Astrocyte of the cerebellum (primary cell): ENCODE measurements at regions not wholly inside any gene's neighbourhood (a gene's known extent, or its start where the extent isn't known, plus 50 kb on each side); places are given as distances from the start of the nearest gene placed in this dataset.

ENCODE experiments used
- DNase-seq: peaks from one replicate; pipeline ENCODE4 v3.0.0-alpha.2; 2011; ENCODE audit warnings: low read depth
- H3K4me3 ChIP-seq: 2 replicates; pipeline ENCODE4 v1.5.1; 2011; ENCODE audit warnings: mild to moderate bottlenecking, low read depth, low read length, moderate library complexity
- in situ Hi-C: cut with HindIII; loops from 2 replicates; pipeline ENCODE4 v1.10.0; 2017; ENCODE audit warnings: low sequenced_read_pairs
- TF ChIP-seq, protein P1 (sequence below): IDR thresholded peaks from 2 replicates; pipeline ENCODE4 v1.5.1; 2012; ENCODE audit warnings: low read length, low read depth, moderate library complexity, mild to moderate bottlenecking; ENCODE audit errors: missing control alignments

- TF ChIP-seq, protein P1, sequence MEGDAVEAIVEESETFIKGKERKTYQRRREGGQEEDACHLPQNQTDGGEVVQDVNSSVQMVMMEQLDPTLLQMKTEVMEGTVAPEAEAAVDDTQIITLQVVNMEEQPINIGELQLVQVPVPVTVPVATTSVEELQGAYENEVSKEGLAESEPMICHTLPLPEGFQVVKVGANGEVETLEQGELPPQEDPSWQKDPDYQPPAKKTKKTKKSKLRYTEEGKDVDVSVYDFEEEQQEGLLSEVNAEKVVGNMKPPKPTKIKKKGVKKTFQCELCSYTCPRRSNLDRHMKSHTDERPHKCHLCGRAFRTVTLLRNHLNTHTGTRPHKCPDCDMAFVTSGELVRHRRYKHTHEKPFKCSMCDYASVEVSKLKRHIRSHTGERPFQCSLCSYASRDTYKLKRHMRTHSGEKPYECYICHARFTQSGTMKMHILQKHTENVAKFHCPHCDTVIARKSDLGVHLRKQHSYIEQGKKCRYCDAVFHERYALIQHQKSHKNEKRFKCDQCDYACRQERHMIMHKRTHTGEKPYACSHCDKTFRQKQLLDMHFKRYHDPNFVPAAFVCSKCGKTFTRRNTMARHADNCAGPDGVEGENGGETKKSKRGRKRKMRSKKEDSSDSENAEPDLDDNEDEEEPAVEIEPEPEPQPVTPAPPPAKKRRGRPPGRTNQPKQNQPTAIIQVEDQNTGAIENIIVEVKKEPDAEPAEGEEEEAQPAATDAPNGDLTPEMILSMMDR, result no peak
Measured at GRCh38 chr16:35744726-35745125, 2285.3 kb downstream of the TP53TG3F start.

DNA sequence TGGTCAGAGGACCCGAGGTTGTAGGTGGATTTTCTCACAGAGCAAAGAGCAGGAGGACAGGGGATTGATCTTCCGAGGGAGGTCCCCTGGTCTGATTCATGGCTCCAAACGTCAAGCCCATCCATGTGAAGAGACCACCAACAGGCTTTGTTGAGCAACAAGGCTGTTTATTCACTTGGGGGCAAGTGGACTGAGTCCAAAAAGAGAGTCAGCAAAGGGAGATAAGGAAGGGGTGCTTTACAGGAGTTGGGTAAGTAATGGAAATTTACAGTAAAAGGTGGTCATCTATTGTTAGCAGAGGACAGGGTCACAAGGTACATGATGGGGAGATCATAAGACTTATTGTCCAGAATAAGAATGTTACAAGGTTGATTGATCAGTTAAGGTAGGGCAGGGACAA lies 2285.8 kb downstream of the TP53TG3F start:
- DNase-seq, result no peak
- TF ChIP-seq, protein P1, result no peak
- in situ Hi-C loops, result no loop called here
- no peak overlapping the region for H3K4me3 ChIP-seq

More at GRCh38 chr16:35744726-35745125, 2285.3 kb downstream of the TP53TG3F start:
- H3K4me3 ChIP-seq, result no peak overlapping the region
- no peak for DNase-seq
- in situ Hi-C loops, result no loop called here

DNA sequence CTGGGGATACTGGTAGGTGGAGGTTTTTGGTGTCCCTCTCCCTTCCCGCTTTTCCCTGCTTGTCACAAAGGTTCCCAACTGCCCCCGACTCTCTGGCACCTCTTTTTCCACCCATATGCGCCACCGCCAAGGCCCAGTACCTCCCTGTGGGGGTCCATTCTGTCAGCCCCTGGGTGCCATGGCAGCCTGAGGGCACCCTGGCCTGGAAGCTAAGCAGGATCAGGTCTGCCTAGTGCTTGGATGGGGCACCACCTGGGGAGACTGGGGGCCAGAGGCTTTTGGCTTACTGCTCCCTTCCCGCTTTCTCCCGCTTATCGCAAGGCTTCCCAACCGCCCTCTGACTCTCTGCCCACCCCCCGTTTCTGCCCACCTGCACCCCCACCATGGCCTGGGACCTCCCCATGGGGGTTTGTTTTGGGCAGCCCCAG lies 2286.4 kb downstream of the TP53TG3F start:
- in situ Hi-C loops, result no loop called here
- no peak overlapping the region for H3K4me3 ChIP-seq
- DNase-seq, result no peak
- TF ChIP-seq, protein P1, result no peak

- DNase-seq, result no peak
- in situ Hi-C loops, result no loop called here
- H3K4me3 ChIP-seq, result no peak overlapping the region
- TF ChIP-seq, protein P1, result no peak
Measured at GRCh38 chr16:35746281-35746962, 2287.0 kb downstream of the TP53TG3F start.

GRCh38 chr16:35746963-35747657 lies 2287.7 kb downstream of the TP53TG3F start:
- TF ChIP-seq, protein P1, result no peak
- in situ Hi-C loops, result no loop called here
- DNase-seq, result no peak
- no peak overlapping the region for H3K4me3 ChIP-seq

DNA sequence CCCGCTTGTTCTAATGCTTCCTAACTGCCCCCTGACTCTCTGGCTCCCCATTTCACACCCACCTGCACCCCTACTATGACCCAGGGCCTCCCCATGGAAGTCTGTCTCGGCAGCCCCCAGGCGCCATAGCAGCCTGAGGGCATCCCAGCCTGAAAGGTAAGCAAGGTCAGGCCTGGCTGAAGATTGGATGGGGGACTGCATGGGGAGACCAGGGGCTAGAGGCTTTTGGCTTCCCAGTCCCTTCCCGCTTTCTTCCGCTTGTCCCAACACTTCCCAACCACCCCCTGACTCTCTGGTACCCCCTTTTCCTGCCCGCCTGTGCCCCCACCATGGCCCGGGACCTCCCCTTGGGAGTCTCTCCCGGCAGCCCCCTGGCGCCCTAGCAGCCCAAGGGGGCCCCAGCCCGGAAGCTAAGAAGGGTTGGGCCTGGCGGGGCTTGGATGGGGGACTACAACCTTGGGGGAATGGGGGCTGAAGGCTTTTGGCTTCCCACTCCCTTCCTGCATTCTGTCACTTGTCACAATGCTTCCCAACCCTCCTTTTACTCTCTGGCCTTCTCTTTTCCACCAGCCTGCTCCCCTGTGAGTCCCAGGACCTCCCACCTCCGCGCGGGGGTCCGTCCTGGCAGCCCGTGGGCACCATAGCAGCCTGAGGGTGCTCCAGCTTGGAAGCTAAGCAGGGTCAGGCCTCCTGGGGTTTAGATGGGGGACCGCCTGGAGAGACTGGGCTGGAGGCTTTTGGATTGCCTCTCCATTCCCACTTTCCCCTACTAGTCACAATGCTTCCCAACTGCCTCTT lies 2288.4 kb downstream of the TP53TG3F start:
- DNase-seq, result no peak
- TF ChIP-seq, protein P1, result no peak
- H3K4me3 ChIP-seq, result no peak overlapping the region
- in situ Hi-C loops, result no loop called here
